HG03139 (cell line): ENCODE measurements at regions not wholly inside any gene's neighbourhood (a gene's known extent, or its start where the extent isn't known, plus 50 kb on each side); places are given as distances from the start of the nearest gene placed in this dataset.
"Not testable (repeated sequence)": the region's sequence is repeated elsewhere in the genome, so short reads cannot be mapped to it uniquely, and the experiment has no call there.

Experiments
- ATAC-seq: cut with Tn5 transposase; IDR thresholded peaks from one replicate; pipeline ENCODE4 v1.9.1; 2021; ENCODE audit not compliant: unreplicated experiment

GRCh38 chr1:189764391-189765320 is 713.0 kb downstream of the BRINP3 start:
- no peak for ATAC-seq

DNA sequence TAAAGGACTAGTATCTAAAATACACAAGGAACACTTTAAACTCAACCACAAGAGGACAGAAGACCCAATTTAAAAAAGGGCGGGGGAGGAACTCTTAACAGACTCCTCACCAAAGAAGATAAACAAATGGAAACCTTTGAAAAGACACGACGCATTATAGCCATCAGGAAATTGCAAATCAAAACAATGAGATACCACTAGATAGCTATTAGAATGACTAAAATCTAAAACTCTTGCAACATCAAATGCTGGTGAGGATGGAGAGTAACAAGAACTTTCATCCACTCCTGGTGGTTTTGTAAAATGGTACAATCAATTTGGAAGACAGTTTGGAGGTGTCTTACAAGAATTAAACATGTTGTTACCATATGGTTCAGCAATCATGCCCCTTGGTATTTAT is 708.2 kb downstream of the BRINP3 start:
- no peak for ATAC-seq

DNA sequence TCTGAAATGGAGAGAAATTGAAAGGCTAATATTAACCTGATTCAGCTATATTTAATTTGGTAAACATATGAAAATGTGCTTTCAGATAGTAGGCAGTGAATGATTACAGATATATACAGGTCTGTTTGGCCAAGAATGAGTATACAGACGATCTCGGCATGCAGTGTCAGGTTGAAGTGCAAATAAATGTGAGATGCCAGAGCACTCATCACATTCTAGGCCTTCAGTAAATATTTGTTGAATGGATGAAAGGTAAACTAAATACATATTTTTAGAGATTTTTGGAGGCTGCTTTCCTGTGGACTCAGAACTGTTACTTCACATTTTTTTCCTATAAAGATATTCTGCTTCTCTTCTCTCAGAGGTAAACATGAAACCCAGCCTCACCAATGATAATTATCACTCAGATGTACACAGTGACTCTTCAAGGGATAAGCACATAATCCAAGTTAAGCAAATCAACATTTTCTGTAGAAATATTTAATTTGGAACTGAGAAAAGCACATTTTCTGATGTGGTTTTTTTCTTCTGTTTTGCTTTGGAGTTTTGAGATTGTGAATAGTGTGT is 702.9 kb downstream of the BRINP3 start:
- no peak for ATAC-seq

GRCh38 chr1:189775343-189775742 is 702.3 kb downstream of the BRINP3 start:
- no peak for ATAC-seq

- ATAC-seq = no peak
Observed at GRCh38 chr1:189779034-189779433, 698.6 kb downstream of the BRINP3 start.

DNA sequence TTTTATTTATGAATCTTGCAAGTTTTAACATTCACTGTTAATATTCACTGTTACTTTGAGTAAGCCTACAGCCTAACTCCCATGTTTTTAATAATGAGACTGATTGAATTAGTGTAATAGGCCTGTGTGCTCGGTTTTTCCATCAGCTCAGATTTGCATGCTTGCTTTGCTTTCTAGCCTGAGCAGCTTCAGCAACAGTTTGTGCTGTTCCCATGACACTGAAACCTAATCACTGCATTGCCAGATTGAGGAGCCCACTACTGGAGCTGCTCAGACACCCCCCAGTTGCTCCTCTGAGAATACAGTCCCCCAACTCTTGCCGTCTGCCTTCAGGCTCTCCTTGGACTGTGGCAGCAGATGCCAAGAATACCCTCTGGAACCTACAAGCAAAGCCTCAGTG is 695.4 kb downstream of the BRINP3 start:
- no peak for ATAC-seq

DNA sequence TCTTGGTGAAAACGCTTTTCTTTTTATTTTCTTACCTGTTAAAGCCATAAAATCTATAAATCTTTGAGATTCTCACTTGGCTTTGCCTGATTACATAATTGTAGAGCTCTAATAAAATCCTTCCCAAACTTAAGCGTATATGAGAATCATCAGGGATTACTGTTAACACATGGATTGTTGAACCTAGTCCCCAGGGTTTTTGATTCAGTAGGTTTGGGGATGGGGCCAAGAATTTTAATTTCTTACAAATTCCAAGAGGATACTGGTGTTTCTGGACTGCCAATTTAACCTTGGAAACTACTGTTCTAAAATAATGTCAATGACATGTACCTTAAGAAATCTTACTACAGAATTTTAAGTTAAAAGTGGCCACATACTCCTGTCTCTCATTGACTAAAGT is 694.2 kb downstream of the BRINP3 start:
- no peak for ATAC-seq

GRCh38 chr1:189786761-189787160 is 690.9 kb downstream of the BRINP3 start:
- no peak for ATAC-seq

DNA sequence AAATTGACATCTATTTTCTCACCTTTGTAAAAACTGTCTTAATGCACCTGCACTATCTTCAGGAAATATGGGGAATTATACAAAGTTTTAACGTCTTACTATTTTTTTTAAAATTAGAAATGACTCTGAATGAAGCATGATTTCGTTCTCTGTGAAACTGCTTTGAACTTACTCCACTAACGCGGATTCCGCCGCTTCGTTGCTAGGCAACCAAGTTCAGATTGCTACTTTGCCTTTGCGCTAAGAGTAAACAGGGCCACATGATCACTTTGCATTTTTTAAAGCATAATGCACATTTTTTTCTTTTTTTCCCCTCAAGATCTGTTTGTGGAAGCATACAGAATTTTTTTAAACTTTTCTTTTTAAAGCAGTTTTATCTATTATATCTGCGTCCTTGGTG is 690.5 kb downstream of the BRINP3 start:
- no peak for ATAC-seq

DNA sequence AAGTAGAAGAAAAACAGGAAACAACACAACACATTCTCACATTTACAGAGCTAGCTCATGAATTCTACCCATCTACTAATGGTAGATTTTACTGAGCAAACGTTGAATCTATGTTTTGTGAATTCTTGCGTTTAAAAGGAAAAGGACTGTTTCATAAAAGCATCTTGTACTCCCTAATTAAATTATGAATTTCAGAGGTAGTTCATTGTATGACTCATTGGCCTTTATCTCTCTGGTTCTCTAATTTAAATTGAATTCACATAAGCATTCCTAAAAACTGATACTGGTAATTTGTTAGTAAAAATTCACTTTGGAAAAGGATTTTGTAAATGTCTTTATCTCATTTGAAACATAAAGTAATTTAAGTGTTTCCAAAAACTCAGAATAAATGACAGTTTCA is 687.3 kb downstream of the BRINP3 start:
- ATAC-seq = no peak

DNA sequence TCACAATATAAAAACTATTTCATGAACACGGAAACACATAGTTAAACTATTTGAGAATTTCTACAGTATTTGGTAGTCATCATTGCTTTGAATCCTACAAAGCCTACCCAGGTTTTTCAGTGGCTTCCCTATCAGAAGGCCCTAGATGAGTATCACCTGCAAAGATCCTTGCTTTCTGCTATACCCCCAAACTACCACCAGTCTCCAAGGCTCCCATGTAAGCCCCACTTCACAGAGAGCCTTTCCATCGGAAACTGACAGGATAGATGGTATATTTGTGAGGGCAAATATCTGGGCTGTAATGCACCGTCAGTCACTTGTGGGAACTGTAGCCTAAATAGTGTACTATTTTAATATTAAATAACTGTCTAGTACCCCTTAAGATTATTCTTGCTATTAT is 674.3 kb downstream of the BRINP3 start:
- no peak for ATAC-seq

DNA sequence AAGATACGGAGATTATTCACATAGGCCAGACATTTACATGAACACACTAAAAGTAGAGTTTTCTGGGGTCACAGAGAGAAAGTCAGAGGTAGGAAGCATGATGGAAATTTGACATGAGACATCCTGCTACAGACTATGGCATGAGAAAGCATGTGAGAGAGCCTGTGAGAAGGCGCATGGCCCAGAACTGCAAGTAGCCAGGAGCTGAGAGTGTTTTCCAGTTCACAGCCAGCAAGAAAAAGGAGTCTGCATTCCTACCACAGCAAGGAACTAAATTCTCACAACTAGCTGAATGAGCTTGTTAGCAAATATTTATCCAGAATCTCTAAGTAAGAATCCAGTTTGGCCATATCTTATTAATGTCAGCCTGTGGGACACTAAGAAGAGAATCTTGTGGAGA is 673.3 kb downstream of the BRINP3 start:
- ATAC-seq = no peak

- no peak for ATAC-seq
Observed at GRCh38 chr1:189805735-189806134, 671.9 kb downstream of the BRINP3 start.

DNA sequence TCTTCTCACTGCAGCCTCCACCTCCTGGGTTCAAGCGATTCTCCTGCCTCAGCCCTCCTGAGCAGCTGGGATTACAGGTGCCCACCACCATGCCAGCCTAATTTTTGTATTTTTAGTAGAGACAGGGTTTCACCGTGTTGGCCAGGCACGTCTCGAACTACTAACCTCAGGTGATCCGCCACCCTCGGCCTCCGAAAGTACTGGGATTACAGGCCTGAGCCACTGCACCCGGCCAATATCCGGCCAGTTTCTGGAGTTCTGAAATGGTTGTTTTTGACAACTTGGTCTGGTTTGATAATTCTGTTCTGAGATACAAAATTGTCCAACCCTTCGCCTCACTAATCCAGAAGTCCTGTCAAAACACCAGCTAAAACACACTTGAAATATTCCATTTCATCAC is 667.0 kb downstream of the BRINP3 start:
- not testable (repeated sequence) for ATAC-seq

- ATAC-seq = no peak
Observed at GRCh38 chr1:189811960-189812359, 665.7 kb downstream of the BRINP3 start.

GRCh38 chr1:189816558-189816957 is 661.1 kb downstream of the BRINP3 start:
- ATAC-seq = no peak

- ATAC-seq = no peak
Observed at GRCh38 chr1:189819751-189820150, 657.9 kb downstream of the BRINP3 start.

- ATAC-seq = no peak
Observed at GRCh38 chr1:189821833-189822232, 655.8 kb downstream of the BRINP3 start.

DNA sequence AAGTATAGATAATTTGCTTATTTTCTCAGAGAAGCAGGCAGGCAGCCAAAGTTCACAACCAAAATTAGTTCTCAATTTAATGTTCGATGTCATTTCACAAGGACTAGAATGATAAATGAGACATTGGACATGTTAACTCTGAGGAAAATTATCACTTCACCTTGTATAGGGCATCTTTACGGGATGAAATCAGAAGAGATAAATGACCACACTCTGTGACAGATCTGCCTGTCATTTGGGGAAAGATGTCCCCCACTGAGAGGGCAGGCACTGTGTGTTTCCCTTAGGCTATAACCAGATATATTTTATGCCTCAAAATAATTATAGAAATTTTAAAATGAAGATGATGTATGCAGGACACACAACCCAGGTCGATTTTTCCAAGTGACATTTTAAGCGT is 642.9 kb downstream of the BRINP3 start:
- ATAC-seq = no peak

- ATAC-seq = no peak
Observed at GRCh38 chr1:189847613-189848012, 630.1 kb downstream of the BRINP3 start.

- ATAC-seq = no peak
Observed at GRCh38 chr1:189851806-189852367, 625.8 kb downstream of the BRINP3 start.

GRCh38 chr1:189859385-189859977 is 618.2 kb downstream of the BRINP3 start:
- ATAC-seq = no peak
